ENCODE measurements at regions not wholly inside any gene's neighbourhood (a gene's known extent, or its start where the extent isn't known, plus 50 kb on each side); places are given as distances from the start of the nearest gene placed in this dataset.

DNA sequence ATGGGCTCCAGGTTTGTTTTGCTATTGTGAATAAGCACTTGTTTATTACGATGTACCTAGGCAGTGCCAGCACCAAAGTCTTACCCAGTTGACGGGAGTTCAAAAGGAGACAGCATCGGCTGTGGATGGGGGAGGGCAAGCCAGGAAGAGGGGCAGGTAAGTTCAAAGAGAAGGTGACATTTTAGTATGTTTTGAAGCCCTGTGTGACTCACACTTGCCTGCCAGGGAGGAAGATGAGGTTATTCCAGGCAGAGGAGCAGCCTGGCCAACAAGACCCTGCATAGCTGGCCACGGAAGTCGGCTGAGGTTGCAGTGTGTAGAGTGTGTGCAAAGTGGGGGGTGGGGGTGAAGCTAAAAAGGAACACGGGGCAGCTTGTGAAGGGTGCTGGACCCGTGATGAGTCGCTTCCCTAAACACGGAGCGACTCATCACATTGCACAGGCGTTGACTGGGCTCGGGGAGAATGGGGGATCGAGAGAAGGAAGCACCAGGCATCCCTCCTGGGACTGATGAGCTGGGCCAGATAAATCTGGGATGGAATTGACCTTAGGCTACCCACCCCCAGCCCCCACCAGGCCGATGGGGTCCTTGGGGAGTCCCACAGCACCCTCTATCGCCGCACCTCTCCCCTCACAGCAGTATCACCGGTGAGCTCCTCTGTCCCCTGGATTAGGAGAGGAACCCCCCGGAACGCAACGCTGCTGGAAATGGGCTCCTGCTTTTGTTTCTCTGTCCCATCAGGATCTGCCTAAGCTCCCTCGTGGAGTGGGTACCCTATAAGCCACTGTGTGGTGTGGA, 97.9 kb upstream of the IKZF1 start:
- CTCF ChIA-PET: interaction anchor here (3.6 kb wide), 1 partner anchor 212 kb away, joined by 23 read pairs; no protein-coding TSS in a partner anchor
- intact Hi-C loops (cut with micrococcal nuclease; ENCODE audit: unreplicated experiment) (no loop called here), in situ Hi-C loops (cut with HindIII; ENCODE audit: low pct_unique_long_range_greater_than_20kb, low sequenced_read_pairs) (no loop called here)
- no peak for ATAC-seq
- Histone ChIP-seq H3K9me3 (ENCODE audit: control insufficient read depth, insufficient read depth, low read depth, low read length) (no peaks in the 10 kb centered on the region), H3K27me3 (ENCODE audit: control insufficient read depth, insufficient read depth, low read length) (no peaks in the 10 kb centered on the region; the same call in 1 of the 2 replicates), H3K4me1 (ENCODE audit: control insufficient read depth, insufficient read depth, low read length) (no peaks in the 10 kb centered on the region), H3K36me3 (ENCODE audit: control insufficient read depth, insufficient read depth, low read length) (no peaks in the 10 kb centered on the region), H3K4me3 (ENCODE audit: low read depth in 2 of 2, low read length in 2 of 2) (no peak overlapping the region), H3K27ac (ENCODE audit: low read length) (no peak overlapping the region)
- DNase-seq (ENCODE audit: low read depth, low spot score): no peak
- no TSS peak for BruUV-seq (replicated peaks)
- POLR2A ChIA-PET: interaction anchor here (0.6 kb wide), 1 partner anchor 1635 kb away, joined by 3 read pairs; no protein-coding TSS in a partner anchor
- TF ChIP-seq, protein P1, sequence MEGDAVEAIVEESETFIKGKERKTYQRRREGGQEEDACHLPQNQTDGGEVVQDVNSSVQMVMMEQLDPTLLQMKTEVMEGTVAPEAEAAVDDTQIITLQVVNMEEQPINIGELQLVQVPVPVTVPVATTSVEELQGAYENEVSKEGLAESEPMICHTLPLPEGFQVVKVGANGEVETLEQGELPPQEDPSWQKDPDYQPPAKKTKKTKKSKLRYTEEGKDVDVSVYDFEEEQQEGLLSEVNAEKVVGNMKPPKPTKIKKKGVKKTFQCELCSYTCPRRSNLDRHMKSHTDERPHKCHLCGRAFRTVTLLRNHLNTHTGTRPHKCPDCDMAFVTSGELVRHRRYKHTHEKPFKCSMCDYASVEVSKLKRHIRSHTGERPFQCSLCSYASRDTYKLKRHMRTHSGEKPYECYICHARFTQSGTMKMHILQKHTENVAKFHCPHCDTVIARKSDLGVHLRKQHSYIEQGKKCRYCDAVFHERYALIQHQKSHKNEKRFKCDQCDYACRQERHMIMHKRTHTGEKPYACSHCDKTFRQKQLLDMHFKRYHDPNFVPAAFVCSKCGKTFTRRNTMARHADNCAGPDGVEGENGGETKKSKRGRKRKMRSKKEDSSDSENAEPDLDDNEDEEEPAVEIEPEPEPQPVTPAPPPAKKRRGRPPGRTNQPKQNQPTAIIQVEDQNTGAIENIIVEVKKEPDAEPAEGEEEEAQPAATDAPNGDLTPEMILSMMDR (IDR thresholded peaks at IDR 0.05): no peak
- TF ChIP-seq, protein P2, sequence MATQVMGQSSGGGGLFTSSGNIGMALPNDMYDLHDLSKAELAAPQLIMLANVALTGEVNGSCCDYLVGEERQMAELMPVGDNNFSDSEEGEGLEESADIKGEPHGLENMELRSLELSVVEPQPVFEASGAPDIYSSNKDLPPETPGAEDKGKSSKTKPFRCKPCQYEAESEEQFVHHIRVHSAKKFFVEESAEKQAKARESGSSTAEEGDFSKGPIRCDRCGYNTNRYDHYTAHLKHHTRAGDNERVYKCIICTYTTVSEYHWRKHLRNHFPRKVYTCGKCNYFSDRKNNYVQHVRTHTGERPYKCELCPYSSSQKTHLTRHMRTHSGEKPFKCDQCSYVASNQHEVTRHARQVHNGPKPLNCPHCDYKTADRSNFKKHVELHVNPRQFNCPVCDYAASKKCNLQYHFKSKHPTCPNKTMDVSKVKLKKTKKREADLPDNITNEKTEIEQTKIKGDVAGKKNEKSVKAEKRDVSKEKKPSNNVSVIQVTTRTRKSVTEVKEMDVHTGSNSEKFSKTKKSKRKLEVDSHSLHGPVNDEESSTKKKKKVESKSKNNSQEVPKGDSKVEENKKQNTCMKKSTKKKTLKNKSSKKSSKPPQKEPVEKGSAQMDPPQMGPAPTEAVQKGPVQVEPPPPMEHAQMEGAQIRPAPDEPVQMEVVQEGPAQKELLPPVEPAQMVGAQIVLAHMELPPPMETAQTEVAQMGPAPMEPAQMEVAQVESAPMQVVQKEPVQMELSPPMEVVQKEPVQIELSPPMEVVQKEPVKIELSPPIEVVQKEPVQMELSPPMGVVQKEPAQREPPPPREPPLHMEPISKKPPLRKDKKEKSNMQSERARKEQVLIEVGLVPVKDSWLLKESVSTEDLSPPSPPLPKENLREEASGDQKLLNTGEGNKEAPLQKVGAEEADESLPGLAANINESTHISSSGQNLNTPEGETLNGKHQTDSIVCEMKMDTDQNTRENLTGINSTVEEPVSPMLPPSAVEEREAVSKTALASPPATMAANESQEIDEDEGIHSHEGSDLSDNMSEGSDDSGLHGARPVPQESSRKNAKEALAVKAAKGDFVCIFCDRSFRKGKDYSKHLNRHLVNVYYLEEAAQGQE (IDR thresholded peaks at IDR 0.05; ENCODE audit: insufficient read depth in 1 of 2, low read depth in 2 of 2, low read length in 1 of 2): no peak
- TF ChIP-seq SIN3A (IDR thresholded peaks at IDR 0.05; ENCODE audit: borderline replicate concordance, insufficient read depth, low read depth, low read length) (no peak), TCF7L2 (IDR thresholded peaks at IDR 0.05; ENCODE audit: low read depth, low read length) (no peak), POLR2AphosphoS5 (IDR thresholded peaks at IDR 0.05; ENCODE audit: low read depth, low read length) (no peak)

DNA sequence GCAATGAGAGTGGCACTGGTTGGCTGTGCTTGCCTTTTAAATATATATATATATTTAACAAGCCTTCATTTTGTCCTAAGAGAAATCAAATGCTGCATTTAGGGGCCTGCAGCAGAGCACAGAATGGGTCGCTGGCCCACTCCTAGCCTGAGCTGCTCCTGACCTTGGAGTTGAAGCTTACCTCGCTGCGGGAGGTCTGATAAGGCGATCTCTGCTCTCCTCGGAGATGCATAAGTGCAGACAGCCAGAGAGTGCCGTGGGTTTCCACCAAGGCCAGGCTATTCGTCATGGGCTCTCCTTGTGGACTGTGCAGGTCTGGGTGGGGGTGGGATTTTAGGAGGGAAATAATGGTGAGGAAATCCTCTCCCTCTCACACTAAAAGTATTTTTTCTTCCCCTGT, 99.5 kb upstream of the IKZF1 start:
- H3K27ac ChIP-seq (ENCODE audit: low read length): no peak overlapping the region
- no peak overlapping the region for H3K4me3 ChIP-seq (ENCODE audit: low read depth in 2 of 2, low read length in 2 of 2)
- DNase-seq (ENCODE audit: low read depth, low spot score) (no peak), ATAC-seq (peak; percentile 32; the same call in 1 of the 2 replicates)
- no peaks in the 10 kb centered on the region for H3K4me1 ChIP-seq (ENCODE audit: control insufficient read depth, insufficient read depth, low read length)
- ChIA-PET CTCF (interaction anchor here (0.6 to 3.6 kb wide), 8 partner anchors 42 to 446 kb away, joined by 3 to 23 read pairs (median 4); no protein-coding TSS in a partner anchor), POLR2A (no interaction called here)
- H3K27me3 ChIP-seq (ENCODE audit: control insufficient read depth, insufficient read depth, low read length): 0 out of 2 replicates have a peak, but pooled peaks cover 2% of the 10 kb centered on the region
- no peaks in the 10 kb centered on the region for H3K9me3 ChIP-seq (ENCODE audit: control insufficient read depth, insufficient read depth, low read depth, low read length)
- intact Hi-C loops (cut with micrococcal nuclease; ENCODE audit: unreplicated experiment) (loop anchor here (1.0 to 2.0 kb wide), 2 partner anchors 164 to 214 kb away; no protein-coding TSS in a partner anchor), in situ Hi-C loops (cut with HindIII; ENCODE audit: low pct_unique_long_range_greater_than_20kb, low sequenced_read_pairs) (no loop called here)
- BruUV-seq (replicated peaks): no TSS peak
- TF ChIP-seq, protein P2 (IDR thresholded peaks at IDR 0.05; ENCODE audit: insufficient read depth in 1 of 2, low read depth in 2 of 2, low read length in 1 of 2): no peak
- no peak for TF ChIP-seq TCF7L2 (IDR thresholded peaks at IDR 0.05; ENCODE audit: low read depth, low read length)
- TF ChIP-seq, protein P1 (IDR thresholded peaks at IDR 0.05): no peak
- no peak for TF ChIP-seq POLR2AphosphoS5 (IDR thresholded peaks at IDR 0.05; ENCODE audit: low read depth, low read length)
- TF ChIP-seq SIN3A (IDR thresholded peaks at IDR 0.05; ENCODE audit: borderline replicate concordance, insufficient read depth, low read depth, low read length): no peak
- no peaks in the 10 kb centered on the region for H3K36me3 ChIP-seq (ENCODE audit: control insufficient read depth, insufficient read depth, low read length)
